Smooth muscle cell (in vitro differentiated cells): ENCODE measurements at regions not wholly inside any gene's neighbourhood (a gene's known extent, or its start where the extent isn't known, plus 50 kb on each side); places are given as distances from the start of the nearest gene placed in this dataset.

Source experiments
- DNase-seq: peaks from one replicate; lab custom pipeline; 2025; ENCODE audit not compliant: unreplicated experiment; lab: John Stamatoyannopoulos, UW
- H2AFZ ChIP-seq: fragments of 200-600 bp; sonication (generic); 2 replicates; pipeline ENCODE4 v1.6.0; 2016; ENCODE audit warnings: antibody characterized with exemption, low read depth, mild to moderate bottlenecking
- H3F3A ChIP-seq: fragments of 200-600 bp; sonication (generic); 2 replicates; pipeline ENCODE4 v1.6.0; 2017; ENCODE audit warnings: antibody characterized with exemption, low read depth
- H3K27ac ChIP-seq: fragments of 200-600 bp; sonication (generic); 2 replicates; pipeline ENCODE4 v1.5.1; 2016; ENCODE audit warnings: low read depth, mild to moderate bottlenecking
- H3K27me3 ChIP-seq: fragments of 200-600 bp; sonication (generic); 2 replicates; pipeline ENCODE4 v1.6.1; 2016; ENCODE audit warnings: low read depth, mild to moderate bottlenecking
- H3K36me3 ChIP-seq: fragments of 200-600 bp; sonication (generic); 2 replicates; pipeline ENCODE4 v1.5.1; 2016; ENCODE audit warnings: low read depth
- H3K4me1 ChIP-seq: fragments of 200-600 bp; sonication (generic); 2 replicates; pipeline ENCODE4 v1.5.1; 2016; ENCODE audit warnings: low read depth
- H3K4me2 ChIP-seq: fragments of 200-600 bp; sonication (generic); 2 replicates; pipeline ENCODE4 v1.6.0; 2016; ENCODE audit warnings: mild to moderate bottlenecking
- H3K4me3 ChIP-seq: fragments of 200-600 bp; sonication (generic); 2 replicates; pipeline ENCODE4 v1.5.1; 2016; ENCODE audit warnings: mild to moderate bottlenecking
- H3K79me2 ChIP-seq: fragments of 200-600 bp; sonication (generic); 2 replicates; pipeline ENCODE4 v1.6.0; 2016; ENCODE audit warnings: low read depth, mild to moderate bottlenecking
- H3K9ac ChIP-seq: fragments of 200-600 bp; sonication (generic); 2 replicates; pipeline ENCODE4 v1.6.0; 2016; ENCODE audit warnings: low read depth
- H3K9me3 ChIP-seq: fragments of 200-600 bp; sonication (generic); replicated peaks from 2 replicates; pipeline ENCODE4 v1.5.1; 2016; ENCODE audit warnings: low read depth
- H4K20me1 ChIP-seq: fragments of 200-600 bp; sonication (generic); 2 replicates; pipeline ENCODE4 v1.6.0; 2016; ENCODE audit warnings: low read depth
- WGBS: methylation state at CpG from one replicate; pipeline ENCODE4 v1.1.7; 2016; ENCODE audit warnings: low lambda C conversion rate; 5-methylcytosine and 5-hydroxymethylcytosine counted together
- TF ChIP-seq, protein P1 (sequence below): fragments of 200-600 bp; sonication (generic); IDR thresholded peaks from 2 replicates; pipeline ENCODE4 v1.5.1; 2017; ENCODE audit warnings: borderline replicate concordance, mild to moderate bottlenecking, antibody characterized with exemption; ENCODE audit not compliant: insufficient read depth, poor library complexity, severe bottlenecking

DNA sequence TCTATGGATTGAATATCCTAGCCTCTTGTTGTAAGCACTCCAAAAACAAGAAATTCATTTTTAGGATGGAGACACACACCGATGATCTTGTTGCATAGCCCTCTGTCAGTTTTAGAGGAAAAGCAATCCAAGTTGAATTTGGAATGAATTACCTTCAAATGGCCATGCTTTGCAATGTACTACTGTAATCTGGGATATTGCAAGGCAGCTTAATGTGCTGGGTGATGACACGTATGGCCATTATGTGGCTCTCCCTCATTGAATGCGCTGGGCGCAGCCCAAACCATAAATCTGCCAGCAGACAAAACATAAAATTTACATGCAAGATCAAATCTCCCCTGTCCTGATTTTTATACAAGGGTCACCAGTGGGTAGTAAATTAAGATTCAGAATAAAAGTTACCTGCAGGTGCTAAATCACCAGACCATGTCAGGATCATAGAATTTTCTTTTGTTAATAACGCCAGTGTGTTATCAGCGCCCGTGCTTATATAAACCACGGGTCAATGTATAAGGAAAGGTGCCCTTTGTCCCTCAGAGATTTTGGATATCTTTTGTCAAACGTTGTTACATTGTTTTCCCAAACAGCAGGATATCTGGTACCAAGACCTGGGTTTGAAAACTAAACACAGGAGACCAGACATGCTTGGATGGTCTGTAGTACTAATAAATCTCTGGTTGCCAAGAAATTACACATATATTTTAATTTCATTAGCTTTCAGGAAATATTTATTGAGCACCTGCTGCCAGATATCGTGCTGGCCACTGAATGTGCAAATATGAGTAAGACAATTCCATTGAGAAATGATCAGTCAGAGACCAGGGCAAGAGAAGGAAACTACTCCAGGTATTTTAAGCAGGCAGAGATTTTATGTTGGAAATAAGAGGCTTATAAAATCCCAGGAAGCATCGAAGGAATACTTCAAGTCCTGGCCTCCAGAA, 237.1 kb downstream of the EBLN2 start:
- Histone ChIP-seq H3K4me3 (no peak overlapping the region), H3K4me2 (no peak overlapping the region), H3K4me1 (no peaks in the 10 kb centered on the region), H3K36me3 (no peaks in the 10 kb centered on the region), H3K27me3 (peaks cover 24% of the 10 kb centered on the region), H3F3A (no peaks in the 10 kb centered on the region), H3K27ac (no peak overlapping the region), H3K79me2 (no peaks in the 10 kb centered on the region), H4K20me1 (no peaks in the 10 kb centered on the region), H3K9me3 (no peaks in the 10 kb centered on the region), H3K9ac (no peak overlapping the region), H2AFZ (no peak overlapping the region)
- WGBS: 85% methylated on average over 11 of the region's 11 CpGs
- no peak for DNase-seq
- TF ChIP-seq, protein P1, sequence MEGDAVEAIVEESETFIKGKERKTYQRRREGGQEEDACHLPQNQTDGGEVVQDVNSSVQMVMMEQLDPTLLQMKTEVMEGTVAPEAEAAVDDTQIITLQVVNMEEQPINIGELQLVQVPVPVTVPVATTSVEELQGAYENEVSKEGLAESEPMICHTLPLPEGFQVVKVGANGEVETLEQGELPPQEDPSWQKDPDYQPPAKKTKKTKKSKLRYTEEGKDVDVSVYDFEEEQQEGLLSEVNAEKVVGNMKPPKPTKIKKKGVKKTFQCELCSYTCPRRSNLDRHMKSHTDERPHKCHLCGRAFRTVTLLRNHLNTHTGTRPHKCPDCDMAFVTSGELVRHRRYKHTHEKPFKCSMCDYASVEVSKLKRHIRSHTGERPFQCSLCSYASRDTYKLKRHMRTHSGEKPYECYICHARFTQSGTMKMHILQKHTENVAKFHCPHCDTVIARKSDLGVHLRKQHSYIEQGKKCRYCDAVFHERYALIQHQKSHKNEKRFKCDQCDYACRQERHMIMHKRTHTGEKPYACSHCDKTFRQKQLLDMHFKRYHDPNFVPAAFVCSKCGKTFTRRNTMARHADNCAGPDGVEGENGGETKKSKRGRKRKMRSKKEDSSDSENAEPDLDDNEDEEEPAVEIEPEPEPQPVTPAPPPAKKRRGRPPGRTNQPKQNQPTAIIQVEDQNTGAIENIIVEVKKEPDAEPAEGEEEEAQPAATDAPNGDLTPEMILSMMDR: no peak

DNA sequence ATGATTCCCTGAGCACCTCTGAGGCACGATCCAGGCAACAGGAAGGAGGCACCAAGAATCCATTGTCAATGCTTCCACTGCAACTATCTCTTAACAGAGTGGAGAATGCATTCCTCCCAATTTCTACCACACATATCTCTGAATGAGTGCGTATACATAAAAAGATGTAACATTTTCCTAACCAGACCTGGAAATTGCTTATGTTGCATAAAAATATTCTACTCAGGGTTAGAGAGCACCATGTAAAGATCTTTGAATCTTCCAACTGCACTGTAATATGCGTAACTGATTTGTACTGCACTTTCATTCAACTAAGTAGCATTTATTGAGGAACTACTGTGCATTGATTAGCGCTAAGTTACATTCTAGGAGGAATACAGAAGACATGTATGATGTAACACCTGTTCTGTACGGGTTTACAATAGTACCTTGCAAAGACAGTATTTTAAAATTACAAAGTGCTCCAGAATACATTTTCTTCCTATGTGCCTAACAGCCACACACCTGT, 237.8 kb downstream of the EBLN2 start:
- Histone ChIP-seq H3K27ac (no peak overlapping the region), H3K4me2 (no peak overlapping the region), H3K36me3 (no peaks in the 10 kb centered on the region), H2AFZ (no peak overlapping the region), H4K20me1 (no peaks in the 10 kb centered on the region), H3K9ac (no peak overlapping the region), H3K79me2 (no peaks in the 10 kb centered on the region), H3K4me3 (no peak overlapping the region), H3K27me3 (peaks cover 24% of the 10 kb centered on the region), H3K9me3 (no peaks in the 10 kb centered on the region), H3F3A (no peaks in the 10 kb centered on the region), H3K4me1 (no peaks in the 10 kb centered on the region)
- TF ChIP-seq, protein P1: no peak
- 93% methylated on average over 5 of the region's 5 CpGs for WGBS
- no peak for DNase-seq

DNA sequence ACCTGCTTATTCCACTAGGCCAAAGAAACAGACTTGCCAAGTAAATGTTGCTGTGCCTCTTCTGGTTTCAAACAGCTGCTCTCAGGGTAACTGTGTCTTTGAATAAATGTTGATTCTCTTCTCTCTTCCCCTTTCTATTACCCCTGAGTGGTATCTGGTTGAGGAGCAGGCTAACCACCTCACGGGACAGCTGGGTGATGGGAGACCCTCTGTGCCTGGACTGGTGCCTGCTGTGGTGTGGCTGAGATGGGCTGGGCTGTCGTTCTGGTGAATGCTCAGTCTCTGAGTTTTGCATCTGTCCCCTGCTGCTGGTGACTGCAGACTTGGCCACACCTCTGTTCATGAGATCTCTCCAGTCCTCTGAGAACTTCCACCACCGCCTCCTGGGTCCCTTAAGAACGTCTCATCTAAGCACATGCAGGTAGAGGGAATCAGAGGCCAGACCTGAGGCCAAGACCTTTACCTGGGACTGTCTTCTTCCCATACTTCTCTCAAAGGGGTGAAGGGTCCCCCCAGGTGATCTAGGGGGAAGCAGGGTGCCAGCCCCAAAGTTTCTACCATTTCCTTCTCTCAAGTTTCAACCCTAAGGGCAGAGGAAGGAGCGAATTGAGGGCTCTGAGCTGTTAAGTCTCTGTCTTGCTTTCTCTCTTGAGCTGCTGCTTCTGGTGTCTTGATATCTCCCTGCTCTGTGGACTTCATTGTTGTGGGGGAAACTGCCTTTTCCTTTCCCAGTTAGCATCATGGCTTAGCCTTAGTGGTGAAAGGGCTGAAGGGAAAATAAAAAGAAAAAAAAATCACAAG, 252.9 kb downstream of the EBLN2 start:
- H3K27me3 ChIP-seq: no peaks in the 10 kb centered on the region
- no peak overlapping the region for H3K4me3 ChIP-seq
- H3K79me2 ChIP-seq: no peaks in the 10 kb centered on the region
- H4K20me1 ChIP-seq: no peaks in the 10 kb centered on the region
- TF ChIP-seq, protein P1: no peak
- DNase-seq: no peak
- no peaks in the 10 kb centered on the region for H3F3A ChIP-seq
- H3K27ac ChIP-seq: no peak overlapping the region
- H2AFZ ChIP-seq: no peak overlapping the region
- WGBS: 88% methylated on average over 5 of the region's 5 CpGs
- H3K4me1 ChIP-seq: no peaks in the 10 kb centered on the region
- no peaks in the 10 kb centered on the region for H3K9me3 ChIP-seq
- H3K4me2 ChIP-seq: no peak overlapping the region
- H3K36me3 ChIP-seq: no peaks in the 10 kb centered on the region
- no peak overlapping the region for H3K9ac ChIP-seq
